Esophagus muscularis mucosa (tissue), 2 donors: ENCODE measurements at regions not wholly inside any gene's neighbourhood (a gene's known extent, or its start where the extent isn't known, plus 50 kb on each side); places are given as distances from the start of the nearest gene placed in this dataset.

Source experiments
- POLR2A ChIP-seq: fragments of 450-650 bp; IDR thresholded peaks from one replicate; pipeline ENCODE4 v1.6.1; 2017; ENCODE audit warnings: antibody characterized with exemption, moderate library complexity, mild to moderate bottlenecking, low read depth
- POLR2AphosphoS5 ChIP-seq, 2 donors: sonication (generic); formaldehyde crosslinking; IDR thresholded peaks; one replicate each; pipeline ENCODE4 v1.6.1; 2017; ENCODE audit warnings: antibody characterized with exemption in 2 of 2

- TF ChIP-seq POLR2AphosphoS5 (IDR thresholded peaks at IDR 0.05) (no peak), POLR2A (no peak)
Observed at GRCh38 chr17:49908782-49909714, 59.9 kb upstream of the DLX4 start.
